ENCODE measurements at regions not wholly inside any gene's neighbourhood (a gene's known extent, or its start where the extent isn't known, plus 50 kb on each side); places are given as distances from the start of the nearest gene placed in this dataset.

DNA sequence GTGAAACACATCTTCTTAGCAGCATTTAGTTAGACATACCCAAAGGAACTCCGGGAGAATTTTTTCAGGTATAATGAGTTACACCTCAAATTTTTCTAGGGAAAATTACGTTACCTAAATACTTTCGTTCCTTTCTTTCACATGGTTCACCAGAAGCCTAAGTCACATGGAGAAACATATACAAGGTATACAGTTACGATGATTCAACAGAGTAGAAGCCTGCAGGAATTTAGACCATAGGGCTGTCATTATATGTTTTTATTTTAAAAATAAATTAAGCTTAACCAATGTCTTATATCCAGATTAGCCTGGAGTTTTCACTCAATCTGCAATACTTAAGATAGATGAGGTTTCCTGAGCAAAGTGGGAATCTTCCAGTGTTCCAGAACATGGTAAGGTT is 549.5 kb upstream of the JARID2 start:
- TF ChIP-seq, protein P1, sequence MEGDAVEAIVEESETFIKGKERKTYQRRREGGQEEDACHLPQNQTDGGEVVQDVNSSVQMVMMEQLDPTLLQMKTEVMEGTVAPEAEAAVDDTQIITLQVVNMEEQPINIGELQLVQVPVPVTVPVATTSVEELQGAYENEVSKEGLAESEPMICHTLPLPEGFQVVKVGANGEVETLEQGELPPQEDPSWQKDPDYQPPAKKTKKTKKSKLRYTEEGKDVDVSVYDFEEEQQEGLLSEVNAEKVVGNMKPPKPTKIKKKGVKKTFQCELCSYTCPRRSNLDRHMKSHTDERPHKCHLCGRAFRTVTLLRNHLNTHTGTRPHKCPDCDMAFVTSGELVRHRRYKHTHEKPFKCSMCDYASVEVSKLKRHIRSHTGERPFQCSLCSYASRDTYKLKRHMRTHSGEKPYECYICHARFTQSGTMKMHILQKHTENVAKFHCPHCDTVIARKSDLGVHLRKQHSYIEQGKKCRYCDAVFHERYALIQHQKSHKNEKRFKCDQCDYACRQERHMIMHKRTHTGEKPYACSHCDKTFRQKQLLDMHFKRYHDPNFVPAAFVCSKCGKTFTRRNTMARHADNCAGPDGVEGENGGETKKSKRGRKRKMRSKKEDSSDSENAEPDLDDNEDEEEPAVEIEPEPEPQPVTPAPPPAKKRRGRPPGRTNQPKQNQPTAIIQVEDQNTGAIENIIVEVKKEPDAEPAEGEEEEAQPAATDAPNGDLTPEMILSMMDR (IDR thresholded peaks at IDR 0.05), result no peak
- TF ChIP-seq POLR2A (IDR thresholded peaks at IDR 0.05), result no peak
- no peak for TF ChIP-seq POLR2AphosphoS5 (IDR thresholded peaks at IDR 0.05)
- TF ChIP-seq EP300 (IDR thresholded peaks at IDR 0.05; ENCODE audit: low read depth), result no peak
